ENCODE measurements at regions not wholly inside any gene's neighbourhood (a gene's known extent, or its start where the extent isn't known, plus 50 kb on each side); places are given as distances from the start of the nearest gene placed in this dataset.
A peak's percentile ranks its signal among the peaks of the same experiment; 100 is the strongest.

DNA sequence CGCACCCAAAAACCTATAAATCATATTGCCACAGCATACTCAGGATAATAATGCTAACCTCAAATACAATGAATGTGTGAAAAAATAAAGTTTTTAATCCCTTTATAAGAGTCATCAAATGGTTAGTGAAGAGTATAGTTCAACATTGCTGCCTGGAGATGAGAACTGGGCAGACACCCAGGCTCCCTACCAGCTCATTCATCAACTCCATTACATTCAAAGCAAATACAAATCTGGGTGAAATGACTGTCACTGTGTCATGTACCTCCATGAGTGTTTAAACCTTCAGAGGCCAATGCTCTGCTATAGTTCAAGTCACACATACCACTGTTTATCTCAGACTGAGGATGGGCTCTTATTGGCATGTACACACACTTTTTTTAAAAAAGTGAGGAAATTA lies 167.2 kb upstream of the KCNMB2 start (continued):
- TF ChIP-seq, protein P1, sequence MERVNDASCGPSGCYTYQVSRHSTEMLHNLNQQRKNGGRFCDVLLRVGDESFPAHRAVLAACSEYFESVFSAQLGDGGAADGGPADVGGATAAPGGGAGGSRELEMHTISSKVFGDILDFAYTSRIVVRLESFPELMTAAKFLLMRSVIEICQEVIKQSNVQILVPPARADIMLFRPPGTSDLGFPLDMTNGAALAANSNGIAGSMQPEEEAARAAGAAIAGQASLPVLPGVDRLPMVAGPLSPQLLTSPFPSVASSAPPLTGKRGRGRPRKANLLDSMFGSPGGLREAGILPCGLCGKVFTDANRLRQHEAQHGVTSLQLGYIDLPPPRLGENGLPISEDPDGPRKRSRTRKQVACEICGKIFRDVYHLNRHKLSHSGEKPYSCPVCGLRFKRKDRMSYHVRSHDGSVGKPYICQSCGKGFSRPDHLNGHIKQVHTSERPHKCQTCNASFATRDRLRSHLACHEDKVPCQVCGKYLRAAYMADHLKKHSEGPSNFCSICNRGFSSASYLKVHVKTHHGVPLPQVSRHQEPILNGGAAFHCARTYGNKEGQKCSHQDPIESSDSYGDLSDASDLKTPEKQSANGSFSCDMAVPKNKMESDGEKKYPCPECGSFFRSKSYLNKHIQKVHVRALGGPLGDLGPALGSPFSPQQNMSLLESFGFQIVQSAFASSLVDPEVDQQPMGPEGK (CRISPR knock-in tag; IDR thresholded peaks at IDR 0.05; ENCODE audit: borderline replicate concordance): no peak
- TF ChIP-seq BACH2 (CRISPR knock-in tag; IDR thresholded peaks at IDR 0.05; ENCODE audit: borderline replicate concordance): no peak

DNA sequence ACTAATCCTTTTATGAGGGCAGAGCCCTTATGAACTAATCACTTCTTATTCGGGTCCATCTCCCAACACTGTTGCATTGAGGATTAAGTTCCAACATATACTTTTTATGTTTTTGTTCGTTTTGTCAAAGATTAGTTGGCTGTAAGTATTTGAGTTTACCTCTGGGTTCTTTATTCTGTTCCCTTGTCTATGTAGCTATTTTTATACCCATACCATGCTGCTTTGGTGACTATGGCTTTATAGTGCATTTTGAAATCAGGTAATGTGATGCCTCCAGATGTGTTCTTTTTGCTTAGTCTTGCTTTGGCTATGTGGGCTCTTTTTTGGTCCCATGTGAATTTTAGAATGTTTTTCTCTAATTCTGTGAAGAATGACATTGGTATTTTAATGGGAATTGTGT lies 166.4 kb upstream of the KCNMB2 start:
- ATAC-seq: no peak
- TF ChIP-seq SNAI2 (CRISPR knock-in tag; IDR thresholded peaks at IDR 0.05): no peak

DNA sequence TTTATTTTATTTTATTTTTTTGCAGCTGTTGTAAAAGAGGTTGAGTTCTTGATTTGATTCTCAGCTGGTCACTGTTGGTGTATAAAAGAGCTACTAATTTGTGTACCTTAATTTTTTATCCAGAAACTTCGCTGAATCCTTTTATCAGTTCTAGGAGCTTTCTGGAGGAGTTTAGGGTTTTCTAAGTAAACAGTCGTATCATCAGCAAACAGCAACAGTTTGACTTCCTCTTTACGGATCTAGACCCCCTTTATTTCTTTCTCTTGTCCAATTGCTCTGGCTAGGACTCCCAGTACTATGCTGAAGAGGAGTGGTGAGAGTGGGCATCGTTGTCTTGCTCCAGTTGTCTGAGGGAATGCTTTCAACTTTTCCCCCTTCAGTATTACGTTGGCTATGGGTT lies 165.8 kb upstream of the KCNMB2 start:
- no peak for ATAC-seq
- TF ChIP-seq ISL1 (CRISPR knock-in tag; IDR thresholded peaks at IDR 0.05) (no peak), PPARA (CRISPR knock-in tag; IDR thresholded peaks at IDR 0.05; ENCODE audit: borderline replicate concordance) (no peak), SNAI2 (CRISPR knock-in tag; IDR thresholded peaks at IDR 0.05) (no peak), ARNTL (CRISPR knock-in tag; IDR thresholded peaks at IDR 0.05; ENCODE audit: borderline replicate concordance, low read depth) (no peak), ZC3H10 (CRISPR knock-in tag; IDR thresholded peaks at IDR 0.05) (no peak), ZFP30 (CRISPR knock-in tag; IDR thresholded peaks at IDR 0.05) (no peak), ZFP3 (CRISPR knock-in tag; IDR thresholded peaks at IDR 0.05) (no peak)

DNA sequence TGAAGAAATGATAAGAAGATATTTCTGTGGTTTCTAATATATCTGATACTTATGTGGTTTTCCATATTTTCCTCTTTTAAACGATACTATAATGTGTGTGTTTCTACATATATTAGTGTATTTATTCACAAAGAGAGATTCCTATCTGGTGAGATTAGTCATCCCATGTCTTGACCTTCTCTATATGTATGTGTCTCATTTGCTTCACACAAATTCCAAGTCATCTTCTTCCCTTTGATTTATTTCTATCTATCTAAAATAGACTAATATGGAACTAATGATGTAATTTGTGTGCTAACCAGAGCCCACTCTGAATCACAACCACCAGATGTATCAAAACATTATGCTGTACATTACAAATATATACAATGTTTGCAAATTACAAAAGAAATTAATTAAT lies 154.7 kb upstream of the KCNMB2 start:
- no peak for TF ChIP-seq RARB (CRISPR knock-in tag; IDR thresholded peaks at IDR 0.05)
- TF ChIP-seq ISL1 (CRISPR knock-in tag; IDR thresholded peaks at IDR 0.05): peak; percentile 57
- TF ChIP-seq SNAI2 (CRISPR knock-in tag; IDR thresholded peaks at IDR 0.05): peak; percentile 11; the same call in 1 of the 2 replicates
- TF ChIP-seq PPARA (CRISPR knock-in tag; IDR thresholded peaks at IDR 0.05; ENCODE audit: borderline replicate concordance): no peak
- no peak for TF ChIP-seq ZFP30 (CRISPR knock-in tag; IDR thresholded peaks at IDR 0.05)
- no peak; the same call in 1 of the 3 replicates for ATAC-seq

DNA sequence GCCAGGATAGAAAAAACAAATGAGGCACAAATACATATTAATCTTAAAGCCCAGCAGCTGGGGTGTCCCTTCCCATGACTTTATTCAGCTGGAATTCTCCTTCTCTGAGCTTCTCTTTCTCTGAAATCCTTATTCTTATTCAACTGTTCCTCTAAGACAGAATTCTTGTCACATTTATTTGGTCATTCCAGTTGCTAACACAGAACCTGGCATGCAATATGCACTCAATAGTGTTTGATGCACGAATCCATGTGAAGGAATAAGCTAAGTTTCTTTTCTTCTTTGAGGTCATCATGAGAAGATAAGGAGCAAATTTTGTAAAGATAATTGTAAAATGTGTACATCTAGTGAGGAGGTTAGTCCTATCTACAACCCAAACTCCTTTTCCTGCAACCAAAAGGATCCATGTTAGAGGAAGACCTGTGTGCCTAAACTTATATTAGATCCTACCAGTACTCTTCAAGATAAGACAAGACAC lies 154.2 kb upstream of the KCNMB2 start:
- peak; percentile 2; the same call in 1 of the 3 replicates for ATAC-seq
- no peak for TF ChIP-seq ESRRG (CRISPR knock-in tag; IDR thresholded peaks at IDR 0.05)
- no peak for TF ChIP-seq ZC3H10 (CRISPR knock-in tag; IDR thresholded peaks at IDR 0.05)
- no peak for TF ChIP-seq OSR1 (CRISPR knock-in tag; IDR thresholded peaks at IDR 0.05)
- 0 out of 2 replicates have a peak, but pooled peaks have one; percentile 77 for TF ChIP-seq SNAI2 (CRISPR knock-in tag; IDR thresholded peaks at IDR 0.05)
- TF ChIP-seq ISL1 (CRISPR knock-in tag; IDR thresholded peaks at IDR 0.05): no peak
- TF ChIP-seq, protein P2, sequence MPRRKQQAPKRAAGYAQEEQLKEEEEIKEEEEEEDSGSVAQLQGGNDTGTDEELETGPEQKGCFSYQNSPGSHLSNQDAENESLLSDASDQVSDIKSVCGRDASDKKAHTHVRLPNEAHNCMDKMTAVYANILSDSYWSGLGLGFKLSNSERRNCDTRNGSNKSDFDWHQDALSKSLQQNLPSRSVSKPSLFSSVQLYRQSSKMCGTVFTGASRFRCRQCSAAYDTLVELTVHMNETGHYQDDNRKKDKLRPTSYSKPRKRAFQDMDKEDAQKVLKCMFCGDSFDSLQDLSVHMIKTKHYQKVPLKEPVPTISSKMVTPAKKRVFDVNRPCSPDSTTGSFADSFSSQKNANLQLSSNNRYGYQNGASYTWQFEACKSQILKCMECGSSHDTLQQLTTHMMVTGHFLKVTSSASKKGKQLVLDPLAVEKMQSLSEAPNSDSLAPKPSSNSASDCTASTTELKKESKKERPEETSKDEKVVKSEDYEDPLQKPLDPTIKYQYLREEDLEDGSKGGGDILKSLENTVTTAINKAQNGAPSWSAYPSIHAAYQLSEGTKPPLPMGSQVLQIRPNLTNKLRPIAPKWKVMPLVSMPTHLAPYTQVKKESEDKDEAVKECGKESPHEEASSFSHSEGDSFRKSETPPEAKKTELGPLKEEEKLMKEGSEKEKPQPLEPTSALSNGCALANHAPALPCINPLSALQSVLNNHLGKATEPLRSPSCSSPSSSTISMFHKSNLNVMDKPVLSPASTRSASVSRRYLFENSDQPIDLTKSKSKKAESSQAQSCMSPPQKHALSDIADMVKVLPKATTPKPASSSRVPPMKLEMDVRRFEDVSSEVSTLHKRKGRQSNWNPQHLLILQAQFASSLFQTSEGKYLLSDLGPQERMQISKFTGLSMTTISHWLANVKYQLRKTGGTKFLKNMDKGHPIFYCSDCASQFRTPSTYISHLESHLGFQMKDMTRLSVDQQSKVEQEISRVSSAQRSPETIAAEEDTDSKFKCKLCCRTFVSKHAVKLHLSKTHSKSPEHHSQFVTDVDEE (CRISPR knock-in tag; IDR thresholded peaks at IDR 0.05): no peak

DNA sequence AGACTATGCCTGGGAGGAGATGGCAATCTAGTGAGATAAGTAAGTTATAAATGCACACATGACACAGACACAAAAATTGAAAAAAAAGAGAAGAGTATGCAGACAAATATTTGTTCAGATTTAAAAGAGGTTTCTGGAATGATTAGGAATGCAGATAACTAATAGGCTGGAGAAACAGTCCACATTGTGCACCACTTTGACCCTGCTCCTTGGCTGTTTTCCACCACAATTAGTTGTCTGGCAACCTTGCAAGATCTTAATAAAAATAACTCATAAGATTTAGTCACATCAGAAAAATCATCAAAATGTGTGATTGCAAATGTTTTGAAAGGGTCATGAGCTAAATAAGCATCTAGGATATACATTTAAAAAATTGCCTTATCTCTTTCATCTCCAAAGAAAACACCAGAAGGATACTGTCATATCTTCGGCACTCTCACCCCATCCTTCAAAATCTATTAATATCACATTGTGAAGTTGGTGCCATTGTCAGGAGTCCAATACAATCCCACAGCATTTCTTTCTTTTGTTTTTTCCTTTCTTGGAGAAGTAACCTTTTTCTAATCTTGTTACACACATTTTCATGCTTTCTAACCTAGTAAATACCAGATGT lies 153.7 kb upstream of the KCNMB2 start:
- peak; percentile 83 for ATAC-seq
- TF ChIP-seq, protein P3, sequence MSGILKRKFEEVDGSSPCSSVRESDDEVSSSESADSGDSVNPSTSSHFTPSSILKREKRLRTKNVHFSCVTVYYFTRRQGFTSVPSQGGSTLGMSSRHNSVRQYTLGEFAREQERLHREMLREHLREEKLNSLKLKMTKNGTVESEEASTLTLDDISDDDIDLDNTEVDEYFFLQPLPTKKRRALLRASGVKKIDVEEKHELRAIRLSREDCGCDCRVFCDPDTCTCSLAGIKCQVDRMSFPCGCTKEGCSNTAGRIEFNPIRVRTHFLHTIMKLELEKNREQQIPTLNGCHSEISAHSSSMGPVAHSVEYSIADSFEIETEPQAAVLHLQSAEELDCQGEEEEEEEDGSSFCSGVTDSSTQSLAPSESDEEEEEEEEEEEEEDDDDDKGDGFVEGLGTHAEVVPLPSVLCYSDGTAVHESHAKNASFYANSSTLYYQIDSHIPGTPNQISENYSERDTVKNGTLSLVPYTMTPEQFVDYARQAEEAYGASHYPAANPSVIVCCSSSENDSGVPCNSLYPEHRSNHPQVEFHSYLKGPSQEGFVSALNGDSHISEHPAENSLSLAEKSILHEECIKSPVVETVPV (CRISPR knock-in tag; IDR thresholded peaks at IDR 0.05): 0 out of 2 replicates have a peak, but pooled peaks have one; percentile 77
- no peak for TF ChIP-seq OSR1 (CRISPR knock-in tag; IDR thresholded peaks at IDR 0.05)
- no peak for TF ChIP-seq ZFP3 (CRISPR knock-in tag; IDR thresholded peaks at IDR 0.05)
- TF ChIP-seq, protein P4, sequence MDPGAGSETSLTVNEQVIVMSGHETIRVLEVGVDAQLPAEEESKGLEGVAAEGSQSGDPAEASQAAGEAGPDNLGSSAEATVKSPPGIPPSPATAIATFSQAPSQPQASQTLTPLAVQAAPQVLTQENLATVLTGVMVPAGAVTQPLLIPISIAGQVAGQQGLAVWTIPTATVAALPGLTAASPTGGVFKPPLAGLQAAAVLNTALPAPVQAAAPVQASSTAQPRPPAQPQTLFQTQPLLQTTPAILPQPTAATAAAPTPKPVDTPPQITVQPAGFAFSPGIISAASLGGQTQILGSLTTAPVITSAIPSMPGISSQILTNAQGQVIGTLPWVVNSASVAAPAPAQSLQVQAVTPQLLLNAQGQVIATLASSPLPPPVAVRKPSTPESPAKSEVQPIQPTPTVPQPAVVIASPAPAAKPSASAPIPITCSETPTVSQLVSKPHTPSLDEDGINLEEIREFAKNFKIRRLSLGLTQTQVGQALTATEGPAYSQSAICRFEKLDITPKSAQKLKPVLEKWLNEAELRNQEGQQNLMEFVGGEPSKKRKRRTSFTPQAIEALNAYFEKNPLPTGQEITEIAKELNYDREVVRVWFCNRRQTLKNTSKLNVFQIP (CRISPR knock-in tag; IDR thresholded peaks at IDR 0.05; ENCODE audit: borderline replicate concordance, low read depth): peak; percentile 51; the same call in 1 of the 2 replicates
- no peak for TF ChIP-seq PPARA (CRISPR knock-in tag; IDR thresholded peaks at IDR 0.05; ENCODE audit: borderline replicate concordance)
- TF ChIP-seq ZNF565 (CRISPR knock-in tag; conservative IDR thresholded peaks at IDR 0.05; ENCODE audit: low read depth): peak; percentile 71; the same call in 1 of the 2 replicates
- TF ChIP-seq, protein P1 (CRISPR knock-in tag; IDR thresholded peaks at IDR 0.05; ENCODE audit: borderline replicate concordance): peak; percentile 15; the same call in 1 of the 2 replicates
- peak; percentile 84 for TF ChIP-seq ZFP30 (CRISPR knock-in tag; IDR thresholded peaks at IDR 0.05)
- peak; percentile 100 for TF ChIP-seq ISL1 (CRISPR knock-in tag; IDR thresholded peaks at IDR 0.05)
- TF ChIP-seq TCF4 (CRISPR knock-in tag; IDR thresholded peaks at IDR 0.05; ENCODE audit: borderline replicate concordance): peak; percentile 60; the same call in 1 of the 2 replicates
- TF ChIP-seq, protein P2 (CRISPR knock-in tag; IDR thresholded peaks at IDR 0.05): peak; percentile 94

Measured in SK-N-SH treated with all-trans-retinoic acid at 6 μM for 48 hours (cell line).